ENCODE measurements at regions not wholly inside any gene's neighbourhood (a gene's known extent, or its start where the extent isn't known, plus 50 kb on each side); places are given as distances from the start of the nearest gene placed in this dataset.

- Histone ChIP-seq H2BK12ac (ENCODE audit: low read depth, low read length) (no peak overlapping the region), H3K9ac (replicated peaks in 1 of 4; ENCODE audit: extremely low read depth in 1 of 4, low read depth in 3 of 4, low read length in 3 of 4) (no peak overlapping the region), H4K20me1 (replicated peaks in 1 of 2; ENCODE audit: control insufficient read depth in 1 of 2, insufficient read depth in 2 of 2, low read length in 2 of 2) (no peaks in the 10 kb centered on the region), H2AK5ac (ENCODE audit: low read depth, low read length) (no peak overlapping the region), H3K14ac (ENCODE audit: insufficient read length) (no peak overlapping the region), H3K4me1 (replicated peaks in 1 of 4; ENCODE audit: control insufficient read depth in 3 of 4, insufficient read depth in 4 of 4, low read length in 3 of 4) (peaks cover 0 to 1% (median under 1%) of the 10 kb centered on the region in 4 experiments; a peak in 2 of 7 replicates), H3K4me3 (ENCODE audit: extremely low read depth in 1 of 4, insufficient read depth in 2 of 4, low read depth in 3 of 4, low read length in 4 of 4) (no peak overlapping the region), H4K8ac (ENCODE audit: extremely low read depth, insufficient read depth, low read length) (no peak overlapping the region), H3K27ac (ENCODE audit: low read depth, low read length) (no peak overlapping the region), H4K91ac (replicated peaks; ENCODE audit: insufficient read length, low read length) (no peak overlapping the region), H4K5ac (ENCODE audit: insufficient read length, low read depth, low read length) (no peak overlapping the region), H3K4me2 (ENCODE audit: insufficient read depth in 1 of 2, low read depth in 2 of 2, low read length in 2 of 2) (no peak overlapping the region), H3K23ac (ENCODE audit: insufficient read length) (no peak overlapping the region), H2AFZ (ENCODE audit: low read length) (no peak overlapping the region), H2BK5ac (ENCODE audit: low read depth, low read length) (no peak overlapping the region), H3K4ac (replicated peaks; ENCODE audit: insufficient read length, low read depth, low read length) (no peak overlapping the region), H2BK20ac (ENCODE audit: low read length) (no peak overlapping the region), H2BK15ac (ENCODE audit: low read length) (no peak overlapping the region), H3K9me3 (ENCODE audit: insufficient read depth in 2 of 2, low read depth in 1 of 2, low read length in 1 of 2) (no peaks in the 10 kb centered on the region), H2BK120ac (replicated peaks; ENCODE audit: low read depth, low read length) (no peak overlapping the region), H3K79me2 (ENCODE audit: control insufficient read depth in 1 of 2, insufficient read depth in 2 of 2, low read length in 2 of 2) (no peaks in the 10 kb centered on the region), H3K56ac (replicated peaks; ENCODE audit: insufficient read length, low read depth, low read length) (no peak overlapping the region), H3K18ac (ENCODE audit: extremely low read depth, low read length) (no peak overlapping the region), H3K79me1 (ENCODE audit: low read depth, low read length) (no peaks in the 10 kb centered on the region), H3K23me2 (ENCODE audit: low read depth, low read length) (no peaks in the 10 kb centered on the region), H3K36me3 (ENCODE audit: control insufficient read depth in 2 of 4, insufficient read depth in 4 of 4, low read length in 3 of 4) (no peaks in the 10 kb centered on the region; a peak in 1 of 8 replicates), H3K27me3 (replicated peaks in 1 of 4; ENCODE audit: control insufficient read depth in 3 of 4, extremely low read depth in 1 of 4, insufficient read depth in 3 of 4, low read length in 3 of 4) (no peaks in the 10 kb centered on the region)
- DNase-seq (ENCODE audit: low read depth in 1 of 2, low spot score in 2 of 2) (no peak), FAIRE-seq (no peak)
- CTCF ChIA-PET (ENCODE audit: partially characterized antibody), result no interaction called here
- POLR2A ChIA-PET (ENCODE audit: partially characterized antibody), result no interaction called here
- TF ChIP-seq PHF8 (conservative IDR thresholded peaks at IDR 0.05; ENCODE audit: low read depth, low read length) (no peak), GABPA (IDR thresholded peaks at IDR 0.05; ENCODE audit: borderline replicate concordance, insufficient read depth, low read length) (no peak)
Observed at GRCh38 chr4:105066401-105066800, 80.3 kb upstream of the TET2 start.

All from H1 (cell line).